Fibroblast of pulmonary artery (primary cell): ENCODE measurements at regions not wholly inside any gene's neighbourhood (a gene's known extent, or its start where the extent isn't known, plus 50 kb on each side); places are given as distances from the start of the nearest gene placed in this dataset.
"Not testable (repeated sequence)": the region's sequence is repeated elsewhere in the genome, so short reads cannot be mapped to it uniquely, and the experiment has no call there.

Experiments
- DNase-seq: peaks from one replicate; pipeline ENCODE4 v3.0.0-alpha.2; 2010; ENCODE audit warnings: low read depth
- H3K4me3 ChIP-seq: replicated peaks from 2 replicates; pipeline ENCODE4 v1.5.1; 2011; ENCODE audit warnings: low read depth, mild to moderate bottlenecking, control low read depth, low read length, moderate library complexity
- CTCF ChIP-seq: IDR thresholded peaks from 2 replicates; pipeline ENCODE4 v1.5.1; 2011; ENCODE audit warnings: mild to moderate bottlenecking, control low read depth, low read length, inconsistent platforms; ENCODE audit errors: missing control alignments

GRCh38 chr17:70934835-70935234 lies 765.5 kb downstream of the KCNJ2 start:
- no peak overlapping the region for H3K4me3 ChIP-seq
- no peak for TF ChIP-seq CTCF
- no peak for DNase-seq

GRCh38 chr17:70936724-70937123 lies 767.4 kb downstream of the KCNJ2 start:
- no peak overlapping the region for H3K4me3 ChIP-seq
- no peak for TF ChIP-seq CTCF
- no peak for DNase-seq

GRCh38 chr17:70938336-70938735 lies 769.0 kb downstream of the KCNJ2 start:
- DNase-seq: no peak
- no peak for TF ChIP-seq CTCF

GRCh38 chr17:70945386-70945785 lies 776.1 kb downstream of the KCNJ2 start:
- no peak for TF ChIP-seq CTCF
- peak; percentile 53 for DNase-seq
- no peak overlapping the region for H3K4me3 ChIP-seq

More at GRCh38 chr17:70938336-70938735, 769.0 kb downstream of the KCNJ2 start:
- H3K4me3 ChIP-seq: no peak overlapping the region

- no peak for TF ChIP-seq CTCF
- no peak for DNase-seq
- H3K4me3 ChIP-seq: no peak overlapping the region
Measured at GRCh38 chr17:70947215-70947614, 777.9 kb downstream of the KCNJ2 start.

- TF ChIP-seq CTCF: no peak
- DNase-seq: no peak
- no peak overlapping the region for H3K4me3 ChIP-seq
Measured at GRCh38 chr17:70947636-70948565, 778.6 kb downstream of the KCNJ2 start.

- not testable (repeated sequence) for DNase-seq, H3K4me3 ChIP-seq
Measured at GRCh38 chr17:70953140-70953539, 783.8 kb downstream of the KCNJ2 start.
